ENCODE measurements at regions not wholly inside any gene's neighbourhood (a gene's known extent, or its start where the extent isn't known, plus 50 kb on each side); places are given as distances from the start of the nearest gene placed in this dataset.

DNA sequence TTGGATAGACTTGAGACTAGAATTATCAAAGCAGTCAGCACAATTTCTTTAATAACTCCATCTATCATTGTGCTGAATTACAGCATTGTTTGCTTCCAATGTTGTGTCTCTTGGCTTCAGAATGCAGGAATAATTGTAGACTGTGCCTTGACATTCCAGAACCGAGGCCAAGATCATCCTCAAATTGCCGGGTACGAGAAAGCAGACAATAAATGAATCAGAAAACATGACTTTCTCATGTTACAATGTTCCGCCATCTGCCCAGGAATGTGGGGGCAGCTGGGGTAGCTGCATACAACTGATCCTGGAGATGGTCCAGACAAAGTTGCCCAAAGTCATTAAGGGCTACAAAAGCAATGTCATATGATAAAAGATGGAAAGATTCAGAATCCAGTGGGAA lies 206.2 kb upstream of the SGCD start:
- TF ChIP-seq, protein P1, sequence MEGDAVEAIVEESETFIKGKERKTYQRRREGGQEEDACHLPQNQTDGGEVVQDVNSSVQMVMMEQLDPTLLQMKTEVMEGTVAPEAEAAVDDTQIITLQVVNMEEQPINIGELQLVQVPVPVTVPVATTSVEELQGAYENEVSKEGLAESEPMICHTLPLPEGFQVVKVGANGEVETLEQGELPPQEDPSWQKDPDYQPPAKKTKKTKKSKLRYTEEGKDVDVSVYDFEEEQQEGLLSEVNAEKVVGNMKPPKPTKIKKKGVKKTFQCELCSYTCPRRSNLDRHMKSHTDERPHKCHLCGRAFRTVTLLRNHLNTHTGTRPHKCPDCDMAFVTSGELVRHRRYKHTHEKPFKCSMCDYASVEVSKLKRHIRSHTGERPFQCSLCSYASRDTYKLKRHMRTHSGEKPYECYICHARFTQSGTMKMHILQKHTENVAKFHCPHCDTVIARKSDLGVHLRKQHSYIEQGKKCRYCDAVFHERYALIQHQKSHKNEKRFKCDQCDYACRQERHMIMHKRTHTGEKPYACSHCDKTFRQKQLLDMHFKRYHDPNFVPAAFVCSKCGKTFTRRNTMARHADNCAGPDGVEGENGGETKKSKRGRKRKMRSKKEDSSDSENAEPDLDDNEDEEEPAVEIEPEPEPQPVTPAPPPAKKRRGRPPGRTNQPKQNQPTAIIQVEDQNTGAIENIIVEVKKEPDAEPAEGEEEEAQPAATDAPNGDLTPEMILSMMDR (IDR thresholded peaks at IDR 0.05; ENCODE audit: borderline replicate concordance, extremely low read depth, low read length, poor library complexity, severe bottlenecking), result no peak
- no peak for TF ChIP-seq EZH2 (IDR thresholded peaks at IDR 0.05; ENCODE audit: borderline replicate concordance, low read depth, low read length, severe bottlenecking)

Data from DND-41 (cell line).